GM12878 (cell line): ENCODE measurements at regions not wholly inside any gene's neighbourhood (a gene's known extent, or its start where the extent isn't known, plus 50 kb on each side); places are given as distances from the start of the nearest gene placed in this dataset.

Source experiments
- ATAC-seq: fragments of 200-7000 bp; cut with Tn5 transposase; 3 replicates; pipeline ENCODE4 v1.9.1; 2020; ENCODE audit warnings: mild to moderate bottlenecking, moderate library complexity
- BruUV-seq: library from RNA; stranded (reverse); fragments of 400-500 nt; replicated peaks from 2 replicates; lab custom pipeline; 2021; lab: Mats Ljungman, UMichigan
- CTCF ChIA-PET: fragments of 300-600 bp; sonication (Branson Sonifier 250); formaldehyde crosslinking; extraction: SDS; loops from one replicate; lab custom pipeline; 2021; ENCODE audit warnings: inconsistent platforms; lab: Yijun Ruan, JAX
- POLR2A ChIA-PET: fragments of 350-600 bp; formaldehyde crosslinking; extraction: SDS; loops from one replicate; lab custom pipeline; 2021; ENCODE audit warnings: inconsistent platforms; lab: Charles Lee
- RAD21 ChIA-PET: fragments of 300-600 bp; sonication (Branson Sonifier 250); formaldehyde crosslinking; loops from one replicate; lab custom pipeline; 2023; ENCODE audit warnings: antibody characterized with exemption; ENCODE audit not compliant: unreplicated experiment; lab: Charles Lee
- SMC1A ChIA-PET: fragments of 300-600 bp; sonication (Branson Sonifier 250); formaldehyde crosslinking; loops from one replicate; lab custom pipeline; 2023; ENCODE audit not compliant: unreplicated experiment, uncharacterized antibody; lab: Charles Lee
- DNase-seq: peaks from one replicate; pipeline ENCODE4 v3.0.0-alpha.2; 2011; ENCODE audit warnings: low read depth, low spot score
- FAIRE-seq: peaks from 3 replicates; lab custom pipeline; 2011; peaks lifted over from hg19 to GRCh38; lab: Jason Lieb, UNC
- H2AFZ ChIP-seq: 2 replicates; pipeline ENCODE4 v1.6.0; 2011; ENCODE audit warnings: low read depth, low read length, control low read depth; ENCODE audit not compliant: control insufficient read depth
- H3K27ac ChIP-seq: 2 replicates; pipeline ENCODE4 v1.5.1; 2011; ENCODE audit warnings: control low read depth; ENCODE audit not compliant: control insufficient read depth, insufficient read depth
- H3K27me3 ChIP-seq, 2 experiments: replicated peaks in 1 of 2; 2 replicates each; pipeline versions ENCODE4 v1.6.0 to v1.6.1; 2011; ENCODE audit warnings: low read length in 1 of 2; ENCODE audit not compliant: control insufficient read depth in 2 of 2, insufficient read depth in 2 of 2
- H3K36me3 ChIP-seq, 2 experiments: 2 replicates each; pipeline ENCODE4 v1.5.1; 2011; ENCODE audit warnings: low read length in 1 of 2; ENCODE audit not compliant: control insufficient read depth in 2 of 2, insufficient read depth in 2 of 2
- H3K4me1 ChIP-seq: 2 replicates; pipeline ENCODE4 v1.6.1; 2011; ENCODE audit warnings: mild to moderate bottlenecking, low read length, moderate library complexity, mixed read lengths; ENCODE audit not compliant: control insufficient read depth, insufficient read depth
- H3K4me2 ChIP-seq: 2 replicates; pipeline ENCODE4 v1.6.0; 2011; ENCODE audit warnings: control low read depth; ENCODE audit not compliant: control insufficient read depth, insufficient read depth
- H3K4me3 ChIP-seq: fragments of 200-600 bp; sonication (generic); 2 replicates; pipeline ENCODE4 v1.5.1; 2016
- H3K79me2 ChIP-seq: 2 replicates; pipeline ENCODE4 v1.6.0; 2011; ENCODE audit warnings: low read length; ENCODE audit not compliant: control insufficient read depth, insufficient read depth
- H3K9ac ChIP-seq: 2 replicates; pipeline ENCODE4 v1.8.0; 2011; ENCODE audit warnings: low read length, control low read depth, mixed read lengths; ENCODE audit not compliant: control insufficient read depth, insufficient read depth
- H3K9me3 ChIP-seq: replicated peaks from 3 replicates; pipeline ENCODE4 v1.5.1; 2011; ENCODE audit warnings: mild to moderate bottlenecking, low read length; ENCODE audit not compliant: control insufficient read depth, insufficient read depth
- H4K20me1 ChIP-seq: 2 replicates; pipeline ENCODE4 v1.6.0; 2011; ENCODE audit not compliant: control insufficient read depth, insufficient read depth
- CBFB ChIP-seq: IDR thresholded peaks from 2 replicates; pipeline ENCODE4 v1.6.1; 2016; ENCODE audit warnings: antibody characterized with exemption, low read depth
- FOXM1 ChIP-seq: IDR thresholded peaks from 2 replicates; pipeline ENCODE4 v1.6.1; 2012; ENCODE audit warnings: low read depth, mild to moderate bottlenecking, inconsistent platforms, low read length, moderate library complexity
- GATAD2B ChIP-seq: fragments of 450-650 bp; conservative IDR thresholded peaks from 2 replicates; pipeline ENCODE4 v1.6.1; 2017; ENCODE audit warnings: low read depth, mild to moderate bottlenecking, moderate library complexity
- IKZF2 ChIP-seq, 2 experiments: fragments of 450-650 bp; IDR thresholded peaks; 2 replicates each; pipeline ENCODE4 v1.6.1; 2017; ENCODE audit warnings: mild to moderate bottlenecking in 2 of 2, moderate library complexity in 2 of 2
- NBN ChIP-seq: fragments of 450-650 bp; IDR thresholded peaks from 2 replicates; pipeline ENCODE4 v1.6.1; 2016
- NFXL1 ChIP-seq: fragments of 450-650 bp; IDR thresholded peaks from 2 replicates; pipeline ENCODE4 v1.6.1; 2017; ENCODE audit warnings: antibody characterized with exemption, mild to moderate bottlenecking, borderline replicate concordance
- NFYA ChIP-seq: IDR thresholded peaks from 2 replicates; pipeline ENCODE4 v1.6.1; 2011; ENCODE audit warnings: low read depth, mild to moderate bottlenecking, low read length, improper control_type of control experiment, borderline replicate concordance
- POU2F2 ChIP-seq: IDR thresholded peaks from 3 replicates; pipeline ENCODE4 v1.6.1; 2011; ENCODE audit warnings: low read depth, mild to moderate bottlenecking, low read length, borderline replicate concordance
- SIX5 ChIP-seq: IDR thresholded peaks from 2 replicates; pipeline ENCODE4 v1.6.1; 2011; ENCODE audit warnings: mild to moderate bottlenecking, low read depth, low read length, moderate library complexity; ENCODE audit not compliant: severe bottlenecking
- SP1 ChIP-seq: IDR thresholded peaks from one replicate; pipeline ENCODE4 v1.6.1; 2011; ENCODE audit warnings: low read depth, low read length
- SREBF1 ChIP-seq: IDR thresholded peaks from 2 replicates; pipeline ENCODE4 v1.6.1; 2012; ENCODE audit warnings: mild to moderate bottlenecking, low read length
- SRF ChIP-seq, 2 experiments: IDR thresholded peaks; 2 replicates each; pipeline ENCODE4 v1.6.1; 2011; ENCODE audit warnings: low read depth in 2 of 2, low read length in 2 of 2, mild to moderate bottlenecking in 1 of 2, moderate library complexity in 1 of 2
- WGBS: methylation state at CpG from one replicate; pipeline ENCODE4 v1.1.6; 2016; ENCODE audit warnings: low lambda C conversion rate; ENCODE audit not compliant: insufficient replicate concordance, insufficient coverage; ENCODE audit errors: missing lambda C conversion rate; 5-methylcytosine and 5-hydroxymethylcytosine counted together
- in situ Hi-C: fragments of 300-500 bp; cut with MboI; formaldehyde crosslinking; loops from 9 replicates; pipeline ENCODE4 v1.14.3; 2018; ENCODE audit warnings: mixed read lengths
- intact Hi-C: fragments of 100-400 bp; cut with micrococcal nuclease; formaldehyde crosslinking; loops from one replicate; pipeline ENCODE4 v1.14.2; 2022; ENCODE audit not compliant: unreplicated experiment
- TF ChIP-seq, protein P1 (sequence below): fragments of 450-650 bp; IDR thresholded peaks from 2 replicates; pipeline ENCODE4 v1.6.1; 2016; ENCODE audit warnings: mild to moderate bottlenecking

DNA sequence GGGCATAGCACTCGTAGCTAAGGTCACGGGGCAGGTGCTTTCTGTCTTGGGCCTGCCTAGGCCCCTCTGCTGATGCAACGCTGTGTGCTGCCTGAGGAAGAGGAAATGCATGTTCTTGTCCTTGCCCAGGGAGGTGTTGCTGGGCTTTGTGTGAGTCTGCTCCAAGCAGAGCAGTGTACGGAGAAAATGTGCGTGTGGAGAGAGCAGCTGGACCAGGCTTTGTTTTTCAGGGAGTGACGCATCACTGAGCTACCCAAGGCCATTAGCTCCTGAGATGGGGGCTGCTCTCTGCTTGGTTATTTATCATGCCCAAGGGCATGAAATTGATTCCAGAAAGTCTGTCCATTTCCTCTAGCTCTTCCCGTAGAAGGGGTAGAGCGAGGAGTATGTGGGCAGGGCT, 82.9 kb upstream of the THY1 start:
- Histone ChIP-seq H3K36me3 (no peaks in the 10 kb centered on the region), H3K4me1 (peaks cover 9% of the 10 kb centered on the region; the same call in 1 of the 2 replicates), H2AFZ (no peak overlapping the region), H3K27ac (no peak overlapping the region), H4K20me1 (no peaks in the 10 kb centered on the region), H3K27me3 (no peaks in the 10 kb centered on the region; a peak in 1 of 4 replicates), H3K9me3 (no peaks in the 10 kb centered on the region; the same call in 2 of the 3 replicates), H3K79me2 (no peaks in the 10 kb centered on the region), H3K4me3 (no peak overlapping the region), H3K4me2 (no peak overlapping the region), H3K9ac (no peak overlapping the region)
- ChIA-PET CTCF (interaction anchor here (0.8 to 1.0 kb wide), 2 partner anchors 10 to 28 kb away, joined by 3 to 4 read pairs; no protein-coding TSS in a partner anchor), POLR2A (interaction anchor here (0.6 kb wide), 1 partner anchor 342 kb away, joined by 5 read pairs; no protein-coding TSS in a partner anchor), SMC1A (interaction anchor here (0.6 kb wide), 1 partner anchor 60 kb away, joined by 5 read pairs; no protein-coding TSS in a partner anchor), RAD21 (no interaction called here)
- ATAC-seq (no peak), FAIRE-seq (no peak), DNase-seq (no peak)
- intact Hi-C loops (no loop called here), in situ Hi-C loops (no loop called here)
- TF ChIP-seq NFYA (no peak), FOXM1 (no peak), GATAD2B (no peak), IKZF2 (IDR thresholded peaks at IDR 0.05) (no peak), SP1 (no peak), SIX5 (no peak), POU2F2 (no peak), SRF (IDR thresholded peaks at IDR 0.05; ENCODE audit: low read depth in 2 of 2, low read length in 2 of 2) (no peak), SREBF1 (no peak), NFXL1 (no peak), CBFB (no peak), NBN (no peak)
- TF ChIP-seq, protein P1, sequence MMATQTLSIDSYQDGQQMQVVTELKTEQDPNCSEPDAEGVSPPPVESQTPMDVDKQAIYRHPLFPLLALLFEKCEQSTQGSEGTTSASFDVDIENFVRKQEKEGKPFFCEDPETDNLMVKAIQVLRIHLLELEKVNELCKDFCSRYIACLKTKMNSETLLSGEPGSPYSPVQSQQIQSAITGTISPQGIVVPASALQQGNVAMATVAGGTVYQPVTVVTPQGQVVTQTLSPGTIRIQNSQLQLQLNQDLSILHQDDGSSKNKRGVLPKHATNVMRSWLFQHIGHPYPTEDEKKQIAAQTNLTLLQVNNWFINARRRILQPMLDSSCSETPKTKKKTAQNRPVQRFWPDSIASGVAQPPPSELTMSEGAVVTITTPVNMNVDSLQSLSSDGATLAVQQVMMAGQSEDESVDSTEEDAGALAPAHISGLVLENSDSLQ: no peak
- BruUV-seq: no TSS peak
- WGBS: 58% methylated on average over 8 of the region's 8 CpGs
